WTC11 (cell line): ENCODE measurements at regions not wholly inside any gene's neighbourhood (a gene's known extent, or its start where the extent isn't known, plus 50 kb on each side); places are given as distances from the start of the nearest gene placed in this dataset.

Experiments used
- ESRRA ChIP-seq: sonication (generic); formaldehyde crosslinking; IDR thresholded peaks from 2 replicates; pipeline ENCODE4 v1.8.1; 2022; ENCODE audit warnings: mild to moderate bottlenecking, missing genetic modification reagents, borderline replicate concordance
- NFYB ChIP-seq: sonication (generic); formaldehyde crosslinking; conservative IDR thresholded peaks from 2 replicates; pipeline ENCODE4 v1.8.0; 2022; ENCODE audit warnings: low read depth, missing genetic modification reagents
- NR1H2 ChIP-seq: sonication (generic); formaldehyde crosslinking; IDR thresholded peaks from 2 replicates; pipeline ENCODE4 v1.9.0; 2021; ENCODE audit warnings: mild to moderate bottlenecking, moderate library complexity, missing genetic modification reagents
- TF ChIP-seq, protein P1 (sequence below): sonication (generic); formaldehyde crosslinking; IDR thresholded peaks from 2 replicates; pipeline ENCODE4 v1.8.0; 2023; ENCODE audit warnings: missing genetic modification reagents, mild to moderate bottlenecking, borderline replicate concordance
- TF ChIP-seq, protein P2 (sequence below): sonication (generic); formaldehyde crosslinking; IDR thresholded peaks from 2 replicates; pipeline ENCODE4 v1.8.1; 2023; ENCODE audit warnings: mild to moderate bottlenecking, missing genetic modification reagents, borderline replicate concordance
- TF ChIP-seq, protein P3 (sequence below): sonication (generic); formaldehyde crosslinking; conservative IDR thresholded peaks from 2 replicates; pipeline ENCODE4 v1.8.1; 2022; ENCODE audit warnings: mild to moderate bottlenecking, missing genetic modification reagents
- TF ChIP-seq, protein P4 (sequence below): sonication (generic); formaldehyde crosslinking; IDR thresholded peaks from 2 replicates; pipeline ENCODE4 v1.8.0; 2022; ENCODE audit warnings: mild to moderate bottlenecking, missing genetic modification reagents
- TF ChIP-seq, protein P5 (sequence below): fragments of 200-600 bp; IDR thresholded peaks from 2 replicates; pipeline ENCODE4 v1.8.0; 2022; ENCODE audit warnings: antibody characterized with exemption

DNA sequence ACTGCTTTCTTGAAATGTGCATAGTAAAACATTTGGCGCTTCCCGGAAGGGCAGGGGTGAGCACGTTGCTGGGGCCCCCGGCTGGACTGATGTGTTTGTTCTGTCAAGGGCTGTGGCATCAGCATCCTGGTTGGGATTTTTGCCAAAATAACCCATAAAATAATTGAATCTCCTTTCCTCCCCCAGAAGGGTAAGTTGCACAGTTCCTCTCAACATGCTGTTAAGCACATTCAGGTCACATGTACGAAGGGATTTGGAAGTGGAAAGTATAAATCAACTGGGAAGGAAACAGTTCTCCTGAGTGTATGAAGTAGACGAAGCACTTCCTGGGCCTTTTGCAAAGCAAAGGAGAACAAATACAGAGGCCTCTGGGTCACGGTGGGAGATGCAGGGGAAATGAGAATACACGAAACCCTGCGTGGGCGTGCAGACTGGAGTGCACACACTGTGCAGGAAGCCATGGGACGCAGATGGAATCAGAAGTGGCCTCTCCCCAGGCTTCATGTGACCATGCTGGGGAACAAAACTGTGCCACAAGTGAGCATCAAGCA is 183.9 kb downstream of the LPIN1 start:
- TF ChIP-seq, protein P1, sequence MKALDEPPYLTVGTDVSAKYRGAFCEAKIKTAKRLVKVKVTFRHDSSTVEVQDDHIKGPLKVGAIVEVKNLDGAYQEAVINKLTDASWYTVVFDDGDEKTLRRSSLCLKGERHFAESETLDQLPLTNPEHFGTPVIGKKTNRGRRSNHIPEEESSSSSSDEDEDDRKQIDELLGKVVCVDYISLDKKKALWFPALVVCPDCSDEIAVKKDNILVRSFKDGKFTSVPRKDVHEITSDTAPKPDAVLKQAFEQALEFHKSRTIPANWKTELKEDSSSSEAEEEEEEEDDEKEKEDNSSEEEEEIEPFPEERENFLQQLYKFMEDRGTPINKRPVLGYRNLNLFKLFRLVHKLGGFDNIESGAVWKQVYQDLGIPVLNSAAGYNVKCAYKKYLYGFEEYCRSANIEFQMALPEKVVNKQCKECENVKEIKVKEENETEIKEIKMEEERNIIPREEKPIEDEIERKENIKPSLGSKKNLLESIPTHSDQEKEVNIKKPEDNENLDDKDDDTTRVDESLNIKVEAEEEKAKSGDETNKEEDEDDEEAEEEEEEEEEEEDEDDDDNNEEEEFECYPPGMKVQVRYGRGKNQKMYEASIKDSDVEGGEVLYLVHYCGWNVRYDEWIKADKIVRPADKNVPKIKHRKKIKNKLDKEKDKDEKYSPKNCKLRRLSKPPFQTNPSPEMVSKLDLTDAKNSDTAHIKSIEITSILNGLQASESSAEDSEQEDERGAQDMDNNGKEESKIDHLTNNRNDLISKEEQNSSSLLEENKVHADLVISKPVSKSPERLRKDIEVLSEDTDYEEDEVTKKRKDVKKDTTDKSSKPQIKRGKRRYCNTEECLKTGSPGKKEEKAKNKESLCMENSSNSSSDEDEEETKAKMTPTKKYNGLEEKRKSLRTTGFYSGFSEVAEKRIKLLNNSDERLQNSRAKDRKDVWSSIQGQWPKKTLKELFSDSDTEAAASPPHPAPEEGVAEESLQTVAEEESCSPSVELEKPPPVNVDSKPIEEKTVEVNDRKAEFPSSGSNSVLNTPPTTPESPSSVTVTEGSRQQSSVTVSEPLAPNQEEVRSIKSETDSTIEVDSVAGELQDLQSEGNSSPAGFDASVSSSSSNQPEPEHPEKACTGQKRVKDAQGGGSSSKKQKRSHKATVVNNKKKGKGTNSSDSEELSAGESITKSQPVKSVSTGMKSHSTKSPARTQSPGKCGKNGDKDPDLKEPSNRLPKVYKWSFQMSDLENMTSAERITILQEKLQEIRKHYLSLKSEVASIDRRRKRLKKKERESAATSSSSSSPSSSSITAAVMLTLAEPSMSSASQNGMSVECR (CRISPR knock-in tag): no peak
- TF ChIP-seq NR1H2 (CRISPR knock-in tag) (no peak), ESRRA (CRISPR knock-in tag) (no peak), NFYB (CRISPR knock-in tag) (no peak)
- TF ChIP-seq, protein P2, sequence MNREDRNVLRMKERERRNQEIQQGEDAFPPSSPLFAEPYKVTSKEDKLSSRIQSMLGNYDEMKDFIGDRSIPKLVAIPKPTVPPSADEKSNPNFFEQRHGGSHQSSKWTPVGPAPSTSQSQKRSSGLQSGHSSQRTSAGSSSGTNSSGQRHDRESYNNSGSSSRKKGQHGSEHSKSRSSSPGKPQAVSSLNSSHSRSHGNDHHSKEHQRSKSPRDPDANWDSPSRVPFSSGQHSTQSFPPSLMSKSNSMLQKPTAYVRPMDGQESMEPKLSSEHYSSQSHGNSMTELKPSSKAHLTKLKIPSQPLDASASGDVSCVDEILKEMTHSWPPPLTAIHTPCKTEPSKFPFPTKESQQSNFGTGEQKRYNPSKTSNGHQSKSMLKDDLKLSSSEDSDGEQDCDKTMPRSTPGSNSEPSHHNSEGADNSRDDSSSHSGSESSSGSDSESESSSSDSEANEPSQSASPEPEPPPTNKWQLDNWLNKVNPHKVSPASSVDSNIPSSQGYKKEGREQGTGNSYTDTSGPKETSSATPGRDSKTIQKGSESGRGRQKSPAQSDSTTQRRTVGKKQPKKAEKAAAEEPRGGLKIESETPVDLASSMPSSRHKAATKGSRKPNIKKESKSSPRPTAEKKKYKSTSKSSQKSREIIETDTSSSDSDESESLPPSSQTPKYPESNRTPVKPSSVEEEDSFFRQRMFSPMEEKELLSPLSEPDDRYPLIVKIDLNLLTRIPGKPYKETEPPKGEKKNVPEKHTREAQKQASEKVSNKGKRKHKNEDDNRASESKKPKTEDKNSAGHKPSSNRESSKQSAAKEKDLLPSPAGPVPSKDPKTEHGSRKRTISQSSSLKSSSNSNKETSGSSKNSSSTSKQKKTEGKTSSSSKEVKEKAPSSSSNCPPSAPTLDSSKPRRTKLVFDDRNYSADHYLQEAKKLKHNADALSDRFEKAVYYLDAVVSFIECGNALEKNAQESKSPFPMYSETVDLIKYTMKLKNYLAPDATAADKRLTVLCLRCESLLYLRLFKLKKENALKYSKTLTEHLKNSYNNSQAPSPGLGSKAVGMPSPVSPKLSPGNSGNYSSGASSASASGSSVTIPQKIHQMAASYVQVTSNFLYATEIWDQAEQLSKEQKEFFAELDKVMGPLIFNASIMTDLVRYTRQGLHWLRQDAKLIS (CRISPR knock-in tag): no peak
- TF ChIP-seq, protein P3, sequence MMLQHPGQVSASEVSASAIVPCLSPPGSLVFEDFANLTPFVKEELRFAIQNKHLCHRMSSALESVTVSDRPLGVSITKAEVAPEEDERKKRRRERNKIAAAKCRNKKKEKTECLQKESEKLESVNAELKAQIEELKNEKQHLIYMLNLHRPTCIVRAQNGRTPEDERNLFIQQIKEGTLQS (CRISPR knock-in tag): no peak
- TF ChIP-seq, protein P4, sequence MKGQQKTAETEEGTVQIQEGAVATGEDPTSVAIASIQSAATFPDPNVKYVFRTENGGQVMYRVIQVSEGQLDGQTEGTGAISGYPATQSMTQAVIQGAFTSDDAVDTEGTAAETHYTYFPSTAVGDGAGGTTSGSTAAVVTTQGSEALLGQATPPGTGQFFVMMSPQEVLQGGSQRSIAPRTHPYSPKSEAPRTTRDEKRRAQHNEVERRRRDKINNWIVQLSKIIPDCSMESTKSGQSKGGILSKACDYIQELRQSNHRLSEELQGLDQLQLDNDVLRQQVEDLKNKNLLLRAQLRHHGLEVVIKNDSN (CRISPR knock-in tag): no peak
- TF ChIP-seq, protein P5, sequence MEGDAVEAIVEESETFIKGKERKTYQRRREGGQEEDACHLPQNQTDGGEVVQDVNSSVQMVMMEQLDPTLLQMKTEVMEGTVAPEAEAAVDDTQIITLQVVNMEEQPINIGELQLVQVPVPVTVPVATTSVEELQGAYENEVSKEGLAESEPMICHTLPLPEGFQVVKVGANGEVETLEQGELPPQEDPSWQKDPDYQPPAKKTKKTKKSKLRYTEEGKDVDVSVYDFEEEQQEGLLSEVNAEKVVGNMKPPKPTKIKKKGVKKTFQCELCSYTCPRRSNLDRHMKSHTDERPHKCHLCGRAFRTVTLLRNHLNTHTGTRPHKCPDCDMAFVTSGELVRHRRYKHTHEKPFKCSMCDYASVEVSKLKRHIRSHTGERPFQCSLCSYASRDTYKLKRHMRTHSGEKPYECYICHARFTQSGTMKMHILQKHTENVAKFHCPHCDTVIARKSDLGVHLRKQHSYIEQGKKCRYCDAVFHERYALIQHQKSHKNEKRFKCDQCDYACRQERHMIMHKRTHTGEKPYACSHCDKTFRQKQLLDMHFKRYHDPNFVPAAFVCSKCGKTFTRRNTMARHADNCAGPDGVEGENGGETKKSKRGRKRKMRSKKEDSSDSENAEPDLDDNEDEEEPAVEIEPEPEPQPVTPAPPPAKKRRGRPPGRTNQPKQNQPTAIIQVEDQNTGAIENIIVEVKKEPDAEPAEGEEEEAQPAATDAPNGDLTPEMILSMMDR: no peak
